H9 (cell line): ENCODE measurements at regions not wholly inside any gene's neighbourhood (a gene's known extent, or its start where the extent isn't known, plus 50 kb on each side); places are given as distances from the start of the nearest gene placed in this dataset.

Experiments used
- DNase-seq: peaks from one replicate; pipeline ENCODE4 v3.0.0-alpha.2; 2017
- H2AFZ ChIP-seq: one replicate; pipeline ENCODE4 v1.6.1; 2013; ENCODE audit warnings: mild to moderate bottlenecking, low read length, control low read depth, moderate library complexity
- H2AK5ac ChIP-seq: 2 replicates; pipeline ENCODE4 v1.6.1; 2013; ENCODE audit warnings: low read length, control low read depth, mixed read lengths; ENCODE audit not compliant: insufficient read length
- H2BK120ac ChIP-seq: one replicate; pipeline ENCODE4 v1.6.1; 2013; ENCODE audit warnings: low read depth, mild to moderate bottlenecking, low read length, control low read depth, inconsistent platforms; ENCODE audit not compliant: poor library complexity, severe bottlenecking
- H2BK12ac ChIP-seq: 2 replicates; pipeline ENCODE4 v1.6.1; 2013; ENCODE audit warnings: low read length, control low read depth, mixed read lengths, low read depth; ENCODE audit not compliant: insufficient read length
- H2BK15ac ChIP-seq: 2 replicates; pipeline ENCODE4 v1.6.1; 2013; ENCODE audit warnings: low read depth, low read length, control low read depth
- H2BK20ac ChIP-seq: one replicate; pipeline ENCODE4 v1.6.1; 2013; ENCODE audit warnings: low read depth, mild to moderate bottlenecking, low read length, control low read depth, inconsistent platforms; ENCODE audit not compliant: poor library complexity, severe bottlenecking
- H2BK5ac ChIP-seq: 2 replicates; pipeline ENCODE4 v1.6.1; 2013; ENCODE audit warnings: low read length, control low read depth, mixed read lengths; ENCODE audit not compliant: insufficient read length
- H3K14ac ChIP-seq: 2 replicates; pipeline ENCODE4 v1.6.1; 2013; ENCODE audit warnings: low read length, control low read depth; ENCODE audit not compliant: insufficient read depth
- H3K18ac ChIP-seq: 2 replicates; pipeline ENCODE4 v1.6.1; 2013; ENCODE audit warnings: low read depth, mild to moderate bottlenecking, mixed read lengths, low read length, control low read depth; ENCODE audit not compliant: insufficient read length
- H3K23ac ChIP-seq: 2 replicates; pipeline ENCODE4 v1.6.1; 2013; ENCODE audit warnings: low read length, control low read depth, mixed read lengths, low read depth; ENCODE audit not compliant: insufficient read length
- H3K23me2 ChIP-seq: 2 replicates; pipeline ENCODE4 v1.6.1; 2013; ENCODE audit warnings: low read depth, mild to moderate bottlenecking, mixed read lengths, low read length, control low read depth; ENCODE audit not compliant: insufficient read length, poor library complexity, severe bottlenecking
- H3K27ac ChIP-seq: 2 replicates; pipeline ENCODE4 v1.5.1; 2013; ENCODE audit warnings: low read length, control low read depth, mixed read lengths, low read depth; ENCODE audit not compliant: insufficient read length
- H3K27me3 ChIP-seq: 2 replicates; pipeline ENCODE4 v1.6.1; 2013; ENCODE audit warnings: low read length, control low read depth, inconsistent platforms; ENCODE audit not compliant: insufficient read depth
- H3K4ac ChIP-seq: 2 replicates; pipeline ENCODE4 v1.6.1; 2013; ENCODE audit warnings: low read depth, mild to moderate bottlenecking, control low read depth, inconsistent platforms, low read length, moderate library complexity
- H3K4me1 ChIP-seq: 2 replicates; pipeline ENCODE4 v1.6.1; 2013; ENCODE audit warnings: low read length, control low read depth, inconsistent platforms; ENCODE audit not compliant: insufficient read depth
- H3K4me2 ChIP-seq: 2 replicates; pipeline ENCODE4 v1.6.1; 2013; ENCODE audit warnings: low read length, control low read depth, mixed read lengths; ENCODE audit not compliant: insufficient read length, insufficient read depth
- H3K56ac ChIP-seq: 2 replicates; pipeline ENCODE4 v1.6.1; 2013; ENCODE audit warnings: low read depth, mild to moderate bottlenecking, mixed read lengths, low read length, control low read depth; ENCODE audit not compliant: insufficient read length
- H3K79me1 ChIP-seq: 2 replicates; pipeline ENCODE4 v1.6.1; 2013; ENCODE audit warnings: low read depth, mild to moderate bottlenecking, moderate library complexity, low read length, control low read depth, inconsistent platforms; ENCODE audit not compliant: insufficient read depth, poor library complexity, severe bottlenecking
- H3K79me2 ChIP-seq: 2 replicates; pipeline ENCODE4 v1.6.1; 2013; ENCODE audit warnings: low read length, control low read depth, inconsistent platforms; ENCODE audit not compliant: insufficient read depth
- H3K9ac ChIP-seq: 2 replicates; pipeline ENCODE4 v1.6.1; 2013; ENCODE audit warnings: low read length, control low read depth, mixed read lengths; ENCODE audit not compliant: insufficient read length; ENCODE audit errors: extremely low read depth
- H3K9me3 ChIP-seq: one replicate; pipeline ENCODE4 v1.6.1; 2013; ENCODE audit warnings: low read depth, low read length, inconsistent platforms; ENCODE audit not compliant: control insufficient read depth
- H3T11ph ChIP-seq: one replicate; pipeline ENCODE4 v1.6.1; 2013; ENCODE audit warnings: mild to moderate bottlenecking, low read length, control low read depth, inconsistent platforms
- H4K20me1 ChIP-seq: one replicate; pipeline ENCODE4 v1.6.1; 2013; ENCODE audit not compliant: control insufficient read depth, insufficient read length, insufficient read depth
- H4K5ac ChIP-seq: 2 replicates; pipeline ENCODE4 v1.6.1; 2013; ENCODE audit warnings: low read depth, mild to moderate bottlenecking, mixed read lengths, low read length, control low read depth; ENCODE audit not compliant: insufficient read length
- H4K8ac ChIP-seq: replicated peaks from 2 replicates; pipeline ENCODE4 v1.6.1; 2013; ENCODE audit warnings: low read length, control low read depth, mixed read lengths, low read depth; ENCODE audit not compliant: insufficient read length
- H4K91ac ChIP-seq: 2 replicates; pipeline ENCODE4 v1.6.1; 2013; ENCODE audit warnings: low read depth, mild to moderate bottlenecking, moderate library complexity, mixed read lengths, low read length, control low read depth; ENCODE audit not compliant: insufficient read length
- H3K27ac Mint-ChIP-seq, 3 experiments: 2 replicates in 2 of 3; 3 replicates in 1 of 3; pipeline ENCODE4 v1.8.0; 2020 to 2021; ENCODE audit warnings: mixed read lengths in 3 of 3, mild to moderate bottlenecking in 1 of 3, moderate library complexity in 1 of 3
- H3K27me3 Mint-ChIP-seq: 2 replicates; pipeline ENCODE4 v1.8.0; 2021; ENCODE audit warnings: low read depth, mild to moderate bottlenecking, moderate library complexity, mixed read lengths
- H3K36me3 Mint-ChIP-seq, 3 experiments: 2 replicates in 2 of 3; 3 replicates in 1 of 3; pipeline ENCODE4 v1.8.0; 2020 to 2021; ENCODE audit warnings: low read depth in 3 of 3, mixed read lengths in 3 of 3; ENCODE audit not compliant: insufficient read depth in 1 of 3
- H3K4me1 Mint-ChIP-seq, 2 experiments: 2 replicates each; pipeline ENCODE4 v1.8.0; 2020; ENCODE audit warnings: mixed read lengths in 2 of 2
- H3K4me3 Mint-ChIP-seq, 2 experiments: 2 replicates in 1 of 2; 3 replicates in 1 of 2; pipeline ENCODE4 v1.8.0; 2020 to 2021; ENCODE audit warnings: mild to moderate bottlenecking in 2 of 2, mixed read lengths in 2 of 2, moderate library complexity in 1 of 2
- H3K9me3 Mint-ChIP-seq, 2 experiments: 2 replicates in 1 of 2; 3 replicates in 1 of 2; pipeline ENCODE4 v1.8.0; 2020; ENCODE audit warnings: mild to moderate bottlenecking in 2 of 2, mixed read lengths in 2 of 2, moderate library complexity in 1 of 2
- WGBS: extraction: QIAGEN DNeasy Blood & Tissue Kit; methylation state at CpG from one replicate; pipeline ENCODE4 v1.1.7; 2013; ENCODE audit warnings: missing lambda C conversion rate, low lambda C conversion rate, mixed read lengths; ENCODE audit not compliant: insufficient read length; ENCODE audit errors: extremely low coverage; 5-methylcytosine and 5-hydroxymethylcytosine counted together
- TF ChIP-seq, protein P1 (sequence below): fragments of 200-600 bp; sonication (generic); conservative IDR thresholded peaks from 3 replicates; pipeline ENCODE4 v1.8.0; 2021; ENCODE audit warnings: antibody characterized with exemption, mild to moderate bottlenecking

DNA sequence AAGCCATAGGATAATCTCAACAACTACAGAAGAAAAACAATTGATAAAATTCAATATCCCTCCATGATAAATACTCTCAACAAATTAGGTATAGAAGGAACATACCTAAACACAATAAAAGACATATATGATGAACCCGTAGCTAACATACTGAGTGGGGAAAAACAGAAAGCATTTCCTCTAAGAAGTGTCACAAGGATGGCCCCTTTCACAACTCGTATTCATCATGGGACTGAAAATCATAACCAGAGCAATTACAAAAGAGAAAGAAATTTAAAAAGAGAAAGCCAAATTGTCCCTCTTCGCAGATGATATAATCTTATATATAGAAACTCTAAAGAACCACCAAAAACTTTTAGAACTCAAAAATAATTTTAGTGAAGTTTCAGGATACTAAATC is 146.3 kb upstream of the RGMB start:
- no peak overlapping the region for H3K4me3 Mint-ChIP-seq
- H2AFZ ChIP-seq, result no peak overlapping the region
- H2BK120ac ChIP-seq, result no peak overlapping the region
- H2AK5ac ChIP-seq, result no peak overlapping the region
- no peak overlapping the region for H3K18ac ChIP-seq
- no peak overlapping the region for H3K27ac ChIP-seq
- no peak overlapping the region for H4K91ac ChIP-seq
- no peak overlapping the region for H2BK12ac ChIP-seq
- no peak overlapping the region for H3K4ac ChIP-seq
- no peaks in the 10 kb centered on the region for H3K27me3 ChIP-seq
- no peak overlapping the region for H3K14ac ChIP-seq
- no peak overlapping the region for H3K9ac ChIP-seq
- no peaks in the 10 kb centered on the region for H3K9me3 ChIP-seq
- peaks cover 0 to 5% of the 10 kb centered on the region in 2 experiments; a peak in 2 of 5 replicates for H3K9me3 Mint-ChIP-seq
- no CpG with 5 or more reads among the region's 3 CpGs for WGBS
- H3K23ac ChIP-seq, result no peak overlapping the region
- H3K36me3 Mint-ChIP-seq, result no peaks in the 10 kb centered on the region
- H4K8ac ChIP-seq, result no peak overlapping the region
- no peak for DNase-seq
- H3K79me2 ChIP-seq, result no peaks in the 10 kb centered on the region
- H3K79me1 ChIP-seq, result no peaks in the 10 kb centered on the region
- no peak overlapping the region for H2BK5ac ChIP-seq
- H3K56ac ChIP-seq, result no peak overlapping the region
- TF ChIP-seq, protein P1, sequence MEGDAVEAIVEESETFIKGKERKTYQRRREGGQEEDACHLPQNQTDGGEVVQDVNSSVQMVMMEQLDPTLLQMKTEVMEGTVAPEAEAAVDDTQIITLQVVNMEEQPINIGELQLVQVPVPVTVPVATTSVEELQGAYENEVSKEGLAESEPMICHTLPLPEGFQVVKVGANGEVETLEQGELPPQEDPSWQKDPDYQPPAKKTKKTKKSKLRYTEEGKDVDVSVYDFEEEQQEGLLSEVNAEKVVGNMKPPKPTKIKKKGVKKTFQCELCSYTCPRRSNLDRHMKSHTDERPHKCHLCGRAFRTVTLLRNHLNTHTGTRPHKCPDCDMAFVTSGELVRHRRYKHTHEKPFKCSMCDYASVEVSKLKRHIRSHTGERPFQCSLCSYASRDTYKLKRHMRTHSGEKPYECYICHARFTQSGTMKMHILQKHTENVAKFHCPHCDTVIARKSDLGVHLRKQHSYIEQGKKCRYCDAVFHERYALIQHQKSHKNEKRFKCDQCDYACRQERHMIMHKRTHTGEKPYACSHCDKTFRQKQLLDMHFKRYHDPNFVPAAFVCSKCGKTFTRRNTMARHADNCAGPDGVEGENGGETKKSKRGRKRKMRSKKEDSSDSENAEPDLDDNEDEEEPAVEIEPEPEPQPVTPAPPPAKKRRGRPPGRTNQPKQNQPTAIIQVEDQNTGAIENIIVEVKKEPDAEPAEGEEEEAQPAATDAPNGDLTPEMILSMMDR, result no peak
- no peaks in the 10 kb centered on the region for H3K23me2 ChIP-seq
- H2BK20ac ChIP-seq, result no peak overlapping the region
- no peak overlapping the region for H3T11ph ChIP-seq
- no peaks in the 10 kb centered on the region for H3K27me3 Mint-ChIP-seq
- H3K4me2 ChIP-seq, result no peak overlapping the region
- no peak overlapping the region for H4K5ac ChIP-seq
- H3K27ac Mint-ChIP-seq, result no peak overlapping the region
- H3K4me1 ChIP-seq, result no peaks in the 10 kb centered on the region; the same call in 1 of the 2 replicates
- no peaks in the 10 kb centered on the region for H3K4me1 Mint-ChIP-seq
- H4K20me1 ChIP-seq, result no peaks in the 10 kb centered on the region
- no peak overlapping the region for H2BK15ac ChIP-seq
